Fibroblast of mammary gland (primary cell): ENCODE measurements at regions not wholly inside any gene's neighbourhood (a gene's known extent, or its start where the extent isn't known, plus 50 kb on each side); places are given as distances from the start of the nearest gene placed in this dataset.

ENCODE experiments used
- DNase-seq: peaks from one replicate; pipeline ENCODE4 v3.0.0-alpha.2; 2010; ENCODE audit warnings: low read depth
- H3K4me3 ChIP-seq: 2 replicates; pipeline ENCODE4 v1.5.1; 2011; ENCODE audit warnings: low read depth, mild to moderate bottlenecking, low read length, moderate library complexity; ENCODE audit not compliant: control insufficient read depth
- CTCF ChIP-seq: conservative IDR thresholded peaks from 2 replicates; pipeline ENCODE4 v1.5.1; 2011; ENCODE audit warnings: low read depth, low read length, inconsistent platforms; ENCODE audit not compliant: control insufficient read depth, insufficient read depth

GRCh38 chr18:2448565-2449151, 122.6 kb downstream of the METTL4 start:
- no peak for DNase-seq
- no peak for TF ChIP-seq CTCF
- H3K4me3 ChIP-seq, result no peak overlapping the region

GRCh38 chr18:2451556-2451955, 119.7 kb downstream of the METTL4 start:
- no peak for DNase-seq
- no peak for TF ChIP-seq CTCF
- H3K4me3 ChIP-seq, result no peak overlapping the region

- peak; percentile 42 for DNase-seq
- no peak for TF ChIP-seq CTCF
- no peak overlapping the region for H3K4me3 ChIP-seq
Measured at GRCh38 chr18:2459886-2460285, 111.4 kb downstream of the METTL4 start.

- no peak overlapping the region for H3K4me3 ChIP-seq
- TF ChIP-seq CTCF, result no peak
- no peak for DNase-seq
Measured at GRCh38 chr18:2466978-2467377, 104.3 kb downstream of the METTL4 start.

- DNase-seq, result no peak
- no peak overlapping the region for H3K4me3 ChIP-seq
- TF ChIP-seq CTCF, result no peak
Measured at GRCh38 chr18:2468051-2468450, 103.3 kb downstream of the METTL4 start.

GRCh38 chr18:2471523-2471922, 99.8 kb downstream of the METTL4 start:
- no peak overlapping the region for H3K4me3 ChIP-seq
- DNase-seq, result no peak
- peak; percentile 23 for TF ChIP-seq CTCF

- H3K4me3 ChIP-seq, result no peak overlapping the region
- DNase-seq, result no peak
- no peak for TF ChIP-seq CTCF
Measured at GRCh38 chr18:2478662-2479061, 92.6 kb downstream of the METTL4 start.
